Activated T-helper 1 cell treated with anti-CD3 and anti-CD28 coated beads, Interleukin-12 subunit alpha, Interleukin-12 subunit beta, Interleukin-2, Interleukin-4 antibody, amounts not matched to agents 30 ng/mL and 10 ng/mL and 1 ng/mL, durations not matched to agents 14 hours and 24 hours and 36 hours (primary cell): ENCODE measurements at regions not wholly inside any gene's neighbourhood (a gene's known extent, or its start where the extent isn't known, plus 50 kb on each side); places are given as distances from the start of the nearest gene placed in this dataset.

Experiments used
- DNase-seq: peaks from one replicate; pipeline ENCODE4 v3.0.0; 2021; ENCODE audit warnings: low spot score
- H3K27ac Mint-ChIP-seq: one replicate; pipeline ENCODE4 v1.8.0; 2021; ENCODE audit warnings: mild to moderate bottlenecking, mixed read lengths
- H3K27me3 Mint-ChIP-seq: one replicate; pipeline ENCODE4 v1.8.0; 2022; ENCODE audit warnings: mild to moderate bottlenecking, moderate library complexity, mixed read lengths; ENCODE audit not compliant: insufficient read depth
- H3K36me3 Mint-ChIP-seq: one replicate; pipeline ENCODE4 v1.8.0; 2021; ENCODE audit warnings: low read depth, mixed read lengths
- H3K4me1 Mint-ChIP-seq: one replicate; pipeline ENCODE4 v1.8.0; 2021; ENCODE audit warnings: low read depth, mixed read lengths
- H3K4me3 Mint-ChIP-seq: one replicate; pipeline ENCODE4 v1.8.0; 2021; ENCODE audit warnings: mild to moderate bottlenecking, moderate library complexity, mixed read lengths
- H3K9me3 Mint-ChIP-seq: one replicate; pipeline ENCODE4 v1.8.0; 2021; ENCODE audit warnings: mixed read lengths
- intact Hi-C: fragments of 100-400 bp; cut with micrococcal nuclease; formaldehyde crosslinking; loops from one replicate; pipeline ENCODE4 v1.15.1; 2024

- no peak for DNase-seq
- H3K4me3 Mint-ChIP-seq: no peak overlapping the region
- peaks cover 3% of the 10 kb centered on the region for H3K27me3 Mint-ChIP-seq
- no peak overlapping the region for H3K27ac Mint-ChIP-seq
- H3K4me1 Mint-ChIP-seq: no peaks in the 10 kb centered on the region
- no peaks in the 10 kb centered on the region for H3K9me3 Mint-ChIP-seq
- intact Hi-C loops: no loop called here
- no peaks in the 10 kb centered on the region for H3K36me3 Mint-ChIP-seq
These were observed 143.5 kb downstream of the DMRTA2 start for GRCh38 chr1:50279622-50280330.

DNA sequence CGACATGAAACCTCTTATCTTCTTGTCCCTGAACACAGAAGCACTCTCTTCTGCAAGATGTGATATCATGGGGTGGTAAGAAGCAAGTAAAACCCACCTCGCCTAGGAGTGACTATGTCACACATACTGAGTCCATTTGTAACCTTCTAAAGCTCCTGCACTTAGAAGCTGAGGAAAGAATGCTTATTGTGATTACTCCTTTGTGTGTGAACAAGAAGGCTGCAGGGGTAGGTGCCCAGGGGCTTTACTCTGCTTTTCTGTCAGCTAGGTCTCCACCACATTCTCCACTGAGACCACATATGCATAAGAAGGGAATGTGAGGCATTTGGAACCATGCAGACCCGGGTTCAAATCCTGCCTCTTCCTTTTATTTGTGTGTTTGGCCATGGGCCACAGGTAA lies 144.3 kb downstream of the DMRTA2 start:
- intact Hi-C loops: no loop called here
- no peak overlapping the region for H3K4me3 Mint-ChIP-seq
- H3K36me3 Mint-ChIP-seq: no peaks in the 10 kb centered on the region

DNA sequence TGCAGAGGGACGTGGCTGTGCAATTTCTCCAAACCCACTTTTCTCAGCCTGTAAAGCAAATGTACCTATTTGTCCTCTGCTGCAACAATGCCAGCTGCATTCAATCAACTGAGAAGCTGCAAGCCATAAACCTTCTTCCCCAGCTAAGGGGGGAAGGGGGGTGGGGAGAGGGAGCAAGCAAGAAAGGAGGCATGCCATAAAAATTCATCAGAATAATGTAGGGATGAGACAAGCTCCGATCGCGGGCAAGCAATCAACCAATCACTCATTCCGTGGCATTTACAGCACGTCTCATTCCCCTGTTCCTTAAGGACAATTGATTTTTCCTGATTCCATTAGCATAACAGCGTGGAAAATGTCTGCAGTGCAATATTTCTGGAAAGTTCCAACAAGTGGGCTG lies 144.8 kb downstream of the DMRTA2 start:
- Mint-ChIP-seq H3K4me3 (no peak overlapping the region), H3K27me3 (peaks cover 3% of the 10 kb centered on the region), H3K9me3 (no peaks in the 10 kb centered on the region), H3K4me1 (no peaks in the 10 kb centered on the region), H3K36me3 (no peaks in the 10 kb centered on the region), H3K27ac (no peak overlapping the region)
- intact Hi-C loops: no loop called here
- no peak for DNase-seq

More for the DNA sequence above, 144.3 kb downstream of the DMRTA2 start:
- Mint-ChIP-seq H3K9me3 (no peaks in the 10 kb centered on the region), H3K27me3 (peaks cover 3% of the 10 kb centered on the region), H3K4me1 (no peaks in the 10 kb centered on the region), H3K27ac (no peak overlapping the region)
- DNase-seq: no peak

DNA sequence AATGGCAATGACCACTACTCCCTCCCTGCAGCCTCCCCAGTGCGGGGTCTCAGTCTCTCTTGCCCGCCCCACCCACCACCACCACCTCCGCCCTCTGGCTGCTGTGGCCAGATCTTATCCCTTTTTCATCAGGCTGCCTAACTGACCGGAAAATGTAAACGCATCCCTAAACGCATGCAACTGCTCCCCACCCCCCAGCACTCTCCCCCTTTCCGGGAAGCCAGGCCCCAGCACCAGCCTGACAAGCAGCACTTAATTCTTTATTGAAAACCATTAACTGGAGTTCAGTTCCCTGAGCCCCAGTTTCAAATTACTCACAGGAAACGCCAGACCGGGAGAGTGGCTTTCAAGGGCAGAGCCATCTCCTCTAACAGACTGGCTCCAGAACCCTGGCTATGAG lies 147.7 kb downstream of the DMRTA2 start:
- Mint-ChIP-seq H3K27ac (no peak overlapping the region), H3K36me3 (no peaks in the 10 kb centered on the region), H3K4me1 (no peaks in the 10 kb centered on the region), H3K27me3 (peaks cover 5% of the 10 kb centered on the region), H3K9me3 (no peaks in the 10 kb centered on the region), H3K4me3 (no peak overlapping the region)
- intact Hi-C loops: no loop called here
- DNase-seq: no peak

DNA sequence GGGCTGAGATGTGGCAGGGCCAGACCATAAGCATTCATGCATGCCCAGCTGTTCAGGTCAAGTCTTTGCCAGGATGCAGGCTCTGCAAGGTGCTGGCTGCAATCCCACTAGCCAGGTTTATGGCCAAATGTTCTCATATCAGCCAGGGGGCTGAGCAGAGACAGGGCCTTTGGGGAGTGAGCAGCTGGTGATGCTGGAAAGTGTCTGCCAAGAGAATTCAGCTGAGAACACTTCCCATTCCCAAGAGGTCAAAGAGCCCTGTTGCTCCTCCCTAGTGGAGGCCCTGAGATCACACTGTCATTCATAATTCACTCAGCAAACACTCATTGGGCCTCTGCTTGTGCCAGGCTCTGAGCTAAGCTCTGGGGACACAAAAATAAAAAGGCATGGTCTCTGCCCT lies 150.3 kb downstream of the DMRTA2 start:
- Mint-ChIP-seq H3K4me3 (no peak overlapping the region), H3K27ac (no peak overlapping the region), H3K9me3 (no peaks in the 10 kb centered on the region), H3K36me3 (no peaks in the 10 kb centered on the region), H3K27me3 (peaks cover 5% of the 10 kb centered on the region), H3K4me1 (no peaks in the 10 kb centered on the region)
- intact Hi-C loops: no loop called here
- DNase-seq: no peak

DNA sequence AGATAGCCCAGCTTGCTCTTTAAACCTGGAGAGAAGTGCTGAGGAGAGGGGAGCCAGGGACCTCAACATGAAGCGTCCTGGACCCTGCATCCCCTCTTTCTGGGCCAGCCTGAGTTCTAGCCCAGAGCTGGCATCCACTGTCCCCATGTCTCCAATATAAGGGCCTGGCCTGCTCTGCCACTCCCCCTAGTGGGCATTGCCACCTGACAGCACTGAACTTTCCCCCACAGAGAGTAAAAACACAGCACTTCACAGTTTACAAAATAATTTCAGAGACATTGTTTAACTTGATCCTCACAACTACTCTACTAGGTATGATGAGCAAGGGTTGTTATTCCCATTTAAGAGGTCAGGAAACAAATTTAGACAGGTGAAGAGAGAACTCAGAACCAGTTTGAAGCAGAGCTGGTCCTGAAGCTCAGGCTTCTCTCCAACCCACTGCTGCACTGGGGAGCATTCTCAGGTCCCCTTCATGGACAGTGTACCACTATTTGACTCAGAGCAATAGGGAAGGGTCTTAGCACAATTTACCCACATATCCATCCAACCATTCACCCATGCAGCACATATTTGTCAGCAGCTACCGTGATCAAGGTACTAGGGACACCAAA lies 151.2 kb downstream of the DMRTA2 start:
- Mint-ChIP-seq H3K9me3 (no peaks in the 10 kb centered on the region), H3K27ac (no peak overlapping the region), H3K4me1 (no peaks in the 10 kb centered on the region), H3K4me3 (no peak overlapping the region), H3K36me3 (no peaks in the 10 kb centered on the region), H3K27me3 (peaks cover 5% of the 10 kb centered on the region)
- DNase-seq: no peak
- intact Hi-C loops: no loop called here

GRCh38 chr1:50271337-50271736 lies 151.9 kb downstream of the DMRTA2 start:
- H3K4me3 Mint-ChIP-seq: no peak overlapping the region
- H3K27ac Mint-ChIP-seq: no peak overlapping the region
- H3K9me3 Mint-ChIP-seq: no peaks in the 10 kb centered on the region
- peaks cover 2% of the 10 kb centered on the region for H3K27me3 Mint-ChIP-seq
- no peak for DNase-seq
- H3K4me1 Mint-ChIP-seq: no peaks in the 10 kb centered on the region
- H3K36me3 Mint-ChIP-seq: no peaks in the 10 kb centered on the region
- intact Hi-C loops: no loop called here

- Mint-ChIP-seq H3K27me3 (peaks cover 2% of the 10 kb centered on the region), H3K27ac (no peak overlapping the region), H3K36me3 (no peaks in the 10 kb centered on the region), H3K4me3 (no peak overlapping the region), H3K9me3 (no peaks in the 10 kb centered on the region), H3K4me1 (no peaks in the 10 kb centered on the region)
- no peak for DNase-seq
- intact Hi-C loops: no loop called here
These were observed 152.3 kb downstream of the DMRTA2 start for GRCh38 chr1:50270926-50271325.

- Mint-ChIP-seq H3K4me1 (no peaks in the 10 kb centered on the region), H3K4me3 (no peak overlapping the region), H3K27ac (no peak overlapping the region), H3K27me3 (peaks cover 2% of the 10 kb centered on the region), H3K36me3 (no peaks in the 10 kb centered on the region), H3K9me3 (no peaks in the 10 kb centered on the region)
- intact Hi-C loops: no loop called here
- no peak for DNase-seq
These were observed 155.2 kb downstream of the DMRTA2 start for GRCh38 chr1:50268049-50268448.

DNA sequence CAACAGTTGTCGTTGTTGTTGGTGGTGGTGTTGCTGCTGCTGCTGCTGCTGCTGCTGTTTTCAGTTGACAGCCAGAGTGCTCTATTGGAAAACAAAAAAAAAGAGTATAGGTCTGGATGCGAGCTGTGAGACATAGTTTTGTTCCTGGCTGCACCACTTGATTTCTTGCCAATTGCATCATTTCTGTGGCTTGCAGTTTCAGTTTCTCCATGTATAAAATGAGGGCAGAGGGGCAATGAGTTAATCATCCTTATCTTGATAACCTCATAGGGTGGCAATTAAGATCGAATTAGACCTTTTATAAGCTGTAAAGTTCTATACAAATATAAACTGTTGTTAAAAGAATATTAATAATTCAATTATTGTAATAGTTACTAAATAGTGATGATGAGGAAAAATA lies 156.7 kb downstream of the DMRTA2 start:
- no peak for DNase-seq

DNA sequence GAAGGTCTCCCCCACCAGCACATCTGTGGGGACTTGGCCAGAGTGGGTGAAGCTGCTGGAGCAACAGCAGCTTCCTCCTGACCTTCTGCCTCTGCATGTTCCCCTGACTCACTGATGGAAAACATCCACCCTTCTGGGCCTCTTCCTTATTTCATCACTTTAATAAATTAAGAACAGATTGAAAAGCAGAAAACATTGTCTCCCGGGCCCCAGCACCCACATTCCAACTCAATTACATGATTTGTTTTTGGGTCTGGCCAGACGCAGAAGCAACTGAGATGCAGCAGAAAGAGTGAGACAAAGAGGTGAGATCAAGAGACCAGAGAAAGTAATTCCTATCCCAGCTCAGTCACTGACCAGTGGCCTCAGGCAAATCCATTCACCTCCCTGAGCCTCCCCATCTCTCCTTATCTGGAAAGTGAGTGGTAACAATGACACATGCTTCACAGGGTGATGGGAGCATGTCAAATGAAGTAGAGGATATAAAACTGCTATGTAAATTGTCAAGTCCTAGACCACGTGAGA lies 157.1 kb downstream of the ELAVL4 start:
- no peak overlapping the region for H3K27ac Mint-ChIP-seq
- intact Hi-C loops: no loop called here
- no peaks in the 10 kb centered on the region for H3K9me3 Mint-ChIP-seq
- H3K27me3 Mint-ChIP-seq: no peaks in the 10 kb centered on the region
- no peak for DNase-seq
- H3K36me3 Mint-ChIP-seq: no peaks in the 10 kb centered on the region
- H3K4me1 Mint-ChIP-seq: no peaks in the 10 kb centered on the region
- no peak overlapping the region for H3K4me3 Mint-ChIP-seq

More for the DNA sequence above, 156.7 kb downstream of the DMRTA2 start:
- Mint-ChIP-seq H3K4me3 (no peak overlapping the region), H3K27ac (no peak overlapping the region), H3K9me3 (no peaks in the 10 kb centered on the region), H3K4me1 (no peaks in the 10 kb centered on the region), H3K27me3 (no peaks in the 10 kb centered on the region), H3K36me3 (no peaks in the 10 kb centered on the region)
- intact Hi-C loops: no loop called here

GRCh38 chr1:50264590-50264989 lies 155.9 kb downstream of the ELAVL4 start:
- no peak overlapping the region for H3K4me3 Mint-ChIP-seq
- DNase-seq: no peak
- intact Hi-C loops: no loop called here
- H3K4me1 Mint-ChIP-seq: no peaks in the 10 kb centered on the region
- H3K27me3 Mint-ChIP-seq: no peaks in the 10 kb centered on the region
- H3K27ac Mint-ChIP-seq: no peak overlapping the region
- no peaks in the 10 kb centered on the region for H3K9me3 Mint-ChIP-seq
- H3K36me3 Mint-ChIP-seq: no peaks in the 10 kb centered on the region

- no peaks in the 10 kb centered on the region for H3K4me1 Mint-ChIP-seq
- H3K9me3 Mint-ChIP-seq: no peaks in the 10 kb centered on the region
- no peak for DNase-seq
- no peak overlapping the region for H3K27ac Mint-ChIP-seq
- intact Hi-C loops: no loop called here
- no peaks in the 10 kb centered on the region for H3K36me3 Mint-ChIP-seq
- H3K4me3 Mint-ChIP-seq: no peak overlapping the region
- no peaks in the 10 kb centered on the region for H3K27me3 Mint-ChIP-seq
These were observed 153.7 kb downstream of the ELAVL4 start for GRCh38 chr1:50262436-50262835.
